PFSK-1 (cell line): ENCODE measurements at regions not wholly inside any gene's neighbourhood (a gene's known extent, or its start where the extent isn't known, plus 50 kb on each side); places are given as distances from the start of the nearest gene placed in this dataset.

Experiments used
- POLR2AphosphoS5 ChIP-seq: IDR thresholded peaks from 2 replicates; pipeline ENCODE4 v1.6.1; 2012; ENCODE audit warnings: low read depth, mild to moderate bottlenecking, control low read depth, low read length, moderate library complexity
- TAF1 ChIP-seq: IDR thresholded peaks from 2 replicates; pipeline ENCODE4 v1.6.1; 2012; ENCODE audit warnings: low read length, control low read depth, borderline replicate concordance; ENCODE audit not compliant: insufficient read depth

GRCh38 chr4:125849869-125850268, 535.1 kb downstream of the FAT4 start:
- TF ChIP-seq TAF1: no peak
- no peak for TF ChIP-seq POLR2AphosphoS5
